ENCODE measurements at regions not wholly inside any gene's neighbourhood (a gene's known extent, or its start where the extent isn't known, plus 50 kb on each side); places are given as distances from the start of the nearest gene placed in this dataset.

DNA sequence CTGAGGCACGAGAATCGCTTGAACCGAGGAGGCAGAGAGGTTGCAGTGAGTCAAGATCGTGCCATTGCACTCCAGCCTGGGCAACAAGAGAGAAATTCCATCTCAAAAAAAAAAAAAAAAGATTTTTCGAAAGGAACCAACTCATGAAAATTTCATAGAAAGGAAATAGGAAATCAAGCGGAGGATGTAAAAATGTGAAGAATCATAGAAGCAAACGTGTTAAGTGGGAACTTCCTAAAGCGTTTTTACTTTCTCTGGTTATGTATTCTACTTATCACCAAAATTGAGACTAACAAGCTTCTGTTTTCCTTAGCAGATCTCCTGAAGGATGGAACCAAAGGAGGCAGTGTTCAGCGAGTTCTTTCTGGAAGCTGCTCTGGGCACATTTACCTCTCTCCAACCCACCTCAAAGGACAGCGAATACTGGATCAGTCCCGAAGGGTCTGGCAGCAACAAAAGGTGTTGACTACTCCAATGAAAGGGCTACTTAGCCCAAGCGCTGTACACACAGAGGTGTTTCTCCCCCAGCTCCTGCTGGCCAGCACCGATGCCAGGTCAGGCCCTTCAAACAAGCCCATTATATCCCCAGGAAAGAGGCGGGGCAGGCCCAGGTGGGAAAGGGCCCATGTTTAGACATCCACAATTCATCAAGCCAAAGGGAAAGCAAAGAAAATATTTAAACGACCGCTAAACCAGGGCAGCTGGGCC is 327.5 kb upstream of the JARID2 start:
- in situ Hi-C loops (cut with HindIII; ENCODE audit: extremely low pct_ligation_motif_present, low pct_unique_long_range_greater_than_20kb): no loop called here
- Histone ChIP-seq H3K27me3 (ENCODE audit: control insufficient read depth in 1 of 2, insufficient read depth in 2 of 2, low read length in 2 of 2) (peaks cover 0 to 21% of the 10 kb centered on the region in 2 experiments; a peak in 2 of 5 replicates), H3K36me3 (replicated peaks in 1 of 2; ENCODE audit: control insufficient read depth in 1 of 2, insufficient read depth in 2 of 2, low read length in 2 of 2) (no peaks in the 10 kb centered on the region), H2AFZ (ENCODE audit: low read length) (no peak overlapping the region), H3K9me3 (ENCODE audit: low read length) (no peaks in the 10 kb centered on the region), H3K4me1 (ENCODE audit: insufficient read depth, low read length) (no peaks in the 10 kb centered on the region), H3K4me2 (ENCODE audit: low read depth, low read length) (no peak overlapping the region), H3K27ac (ENCODE audit: extremely low read length, insufficient read depth, low read length) (no peak overlapping the region), H4K20me1 (ENCODE audit: insufficient read depth, low read length) (no peaks in the 10 kb centered on the region), H3K79me2 (ENCODE audit: insufficient read depth, low read length) (no peaks in the 10 kb centered on the region), H3K4me3 (replicated peaks in 1 of 3; ENCODE audit: insufficient read depth in 1 of 3, low read depth in 2 of 3, low read length in 3 of 3) (no peak overlapping the region), H3K9ac (ENCODE audit: insufficient read depth, low read depth, low read length) (no peak overlapping the region)
- BruUV-seq (replicated peaks): no TSS peak
- FAIRE-seq: no peak
- ATAC-seq: no peak; the same call in 2 of the 3 replicates
- ChIA-PET CTCF (ENCODE audit: low intra/inter-chr PET ratio, low total read pairs) (no interaction called here), POLR2A (no interaction called here)
- intact Hi-C loops (cut with micrococcal nuclease; ENCODE audit: unreplicated experiment): no loop called here
- DNase-seq (ENCODE audit: low spot score): no peak
- WGBS (ENCODE audit: low lambda C conversion rate): 39% methylated on average over 16 of the region's 16 CpGs
- TF ChIP-seq, protein P1, sequence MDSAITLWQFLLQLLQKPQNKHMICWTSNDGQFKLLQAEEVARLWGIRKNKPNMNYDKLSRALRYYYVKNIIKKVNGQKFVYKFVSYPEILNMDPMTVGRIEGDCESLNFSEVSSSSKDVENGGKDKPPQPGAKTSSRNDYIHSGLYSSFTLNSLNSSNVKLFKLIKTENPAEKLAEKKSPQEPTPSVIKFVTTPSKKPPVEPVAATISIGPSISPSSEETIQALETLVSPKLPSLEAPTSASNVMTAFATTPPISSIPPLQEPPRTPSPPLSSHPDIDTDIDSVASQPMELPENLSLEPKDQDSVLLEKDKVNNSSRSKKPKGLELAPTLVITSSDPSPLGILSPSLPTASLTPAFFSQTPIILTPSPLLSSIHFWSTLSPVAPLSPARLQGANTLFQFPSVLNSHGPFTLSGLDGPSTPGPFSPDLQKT (CRISPR knock-in tag; IDR thresholded peaks at IDR 0.05; ENCODE audit: borderline replicate concordance): no peak
- no peak for TF ChIP-seq MEIS2 (CRISPR knock-in tag; IDR thresholded peaks at IDR 0.05)
- TF ChIP-seq CEBPB (IDR thresholded peaks at IDR 0.05; ENCODE audit: borderline replicate concordance, low read depth, low read length): no peak
- TF ChIP-seq, protein P2, sequence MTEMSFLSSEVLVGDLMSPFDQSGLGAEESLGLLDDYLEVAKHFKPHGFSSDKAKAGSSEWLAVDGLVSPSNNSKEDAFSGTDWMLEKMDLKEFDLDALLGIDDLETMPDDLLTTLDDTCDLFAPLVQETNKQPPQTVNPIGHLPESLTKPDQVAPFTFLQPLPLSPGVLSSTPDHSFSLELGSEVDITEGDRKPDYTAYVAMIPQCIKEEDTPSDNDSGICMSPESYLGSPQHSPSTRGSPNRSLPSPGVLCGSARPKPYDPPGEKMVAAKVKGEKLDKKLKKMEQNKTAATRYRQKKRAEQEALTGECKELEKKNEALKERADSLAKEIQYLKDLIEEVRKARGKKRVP (CRISPR knock-in tag; IDR thresholded peaks at IDR 0.05): no peak
- TF ChIP-seq, protein P3, sequence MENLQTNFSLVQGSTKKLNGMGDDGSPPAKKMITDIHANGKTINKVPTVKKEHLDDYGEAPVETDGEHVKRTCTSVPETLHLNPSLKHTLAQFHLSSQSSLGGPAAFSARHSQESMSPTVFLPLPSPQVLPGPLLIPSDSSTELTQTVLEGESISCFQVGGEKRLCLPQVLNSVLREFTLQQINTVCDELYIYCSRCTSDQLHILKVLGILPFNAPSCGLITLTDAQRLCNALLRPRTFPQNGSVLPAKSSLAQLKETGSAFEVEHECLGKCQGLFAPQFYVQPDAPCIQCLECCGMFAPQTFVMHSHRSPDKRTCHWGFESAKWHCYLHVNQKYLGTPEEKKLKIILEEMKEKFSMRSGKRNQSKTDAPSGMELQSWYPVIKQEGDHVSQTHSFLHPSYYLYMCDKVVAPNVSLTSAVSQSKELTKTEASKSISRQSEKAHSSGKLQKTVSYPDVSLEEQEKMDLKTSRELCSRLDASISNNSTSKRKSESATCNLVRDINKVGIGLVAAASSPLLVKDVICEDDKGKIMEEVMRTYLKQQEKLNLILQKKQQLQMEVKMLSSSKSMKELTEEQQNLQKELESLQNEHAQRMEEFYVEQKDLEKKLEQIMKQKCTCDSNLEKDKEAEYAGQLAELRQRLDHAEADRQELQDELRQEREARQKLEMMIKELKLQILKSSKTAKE (CRISPR knock-in tag; IDR thresholded peaks at IDR 0.05; ENCODE audit: borderline replicate concordance): no peak
- TF ChIP-seq PBX3 (CRISPR knock-in tag; IDR thresholded peaks at IDR 0.05; ENCODE audit: borderline replicate concordance): no peak
- TF ChIP-seq GFI1 (CRISPR knock-in tag; IDR thresholded peaks at IDR 0.05; ENCODE audit: borderline replicate concordance): no peak
- TF ChIP-seq, protein P4, sequence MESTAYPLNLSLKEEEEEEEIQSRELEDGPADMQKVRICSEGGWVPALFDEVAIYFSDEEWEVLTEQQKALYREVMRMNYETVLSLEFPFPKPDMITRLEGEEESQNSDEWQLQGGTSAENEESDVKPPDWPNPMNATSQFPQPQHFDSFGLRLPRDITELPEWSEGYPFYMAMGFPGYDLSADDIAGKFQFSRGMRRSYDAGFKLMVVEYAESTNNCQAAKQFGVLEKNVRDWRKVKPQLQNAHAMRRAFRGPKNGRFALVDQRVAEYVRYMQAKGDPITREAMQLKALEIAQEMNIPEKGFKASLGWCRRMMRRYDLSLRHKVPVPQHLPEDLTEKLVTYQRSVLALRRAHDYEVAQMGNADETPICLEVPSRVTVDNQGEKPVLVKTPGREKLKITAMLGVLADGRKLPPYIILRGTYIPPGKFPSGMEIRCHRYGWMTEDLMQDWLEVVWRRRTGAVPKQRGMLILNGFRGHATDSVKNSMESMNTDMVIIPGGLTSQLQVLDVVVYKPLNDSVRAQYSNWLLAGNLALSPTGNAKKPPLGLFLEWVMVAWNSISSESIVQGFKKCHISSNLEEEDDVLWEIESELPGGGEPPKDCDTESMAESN (CRISPR knock-in tag; conservative IDR thresholded peaks at IDR 0.05): no peak
- TF ChIP-seq ATRX (CRISPR knock-in tag; IDR thresholded peaks at IDR 0.05; ENCODE audit: borderline replicate concordance): no peak
- no peak for TF ChIP-seq ZNF691 (CRISPR knock-in tag; IDR thresholded peaks at IDR 0.05; ENCODE audit: borderline replicate concordance, low read depth)
- TF ChIP-seq, protein P5, sequence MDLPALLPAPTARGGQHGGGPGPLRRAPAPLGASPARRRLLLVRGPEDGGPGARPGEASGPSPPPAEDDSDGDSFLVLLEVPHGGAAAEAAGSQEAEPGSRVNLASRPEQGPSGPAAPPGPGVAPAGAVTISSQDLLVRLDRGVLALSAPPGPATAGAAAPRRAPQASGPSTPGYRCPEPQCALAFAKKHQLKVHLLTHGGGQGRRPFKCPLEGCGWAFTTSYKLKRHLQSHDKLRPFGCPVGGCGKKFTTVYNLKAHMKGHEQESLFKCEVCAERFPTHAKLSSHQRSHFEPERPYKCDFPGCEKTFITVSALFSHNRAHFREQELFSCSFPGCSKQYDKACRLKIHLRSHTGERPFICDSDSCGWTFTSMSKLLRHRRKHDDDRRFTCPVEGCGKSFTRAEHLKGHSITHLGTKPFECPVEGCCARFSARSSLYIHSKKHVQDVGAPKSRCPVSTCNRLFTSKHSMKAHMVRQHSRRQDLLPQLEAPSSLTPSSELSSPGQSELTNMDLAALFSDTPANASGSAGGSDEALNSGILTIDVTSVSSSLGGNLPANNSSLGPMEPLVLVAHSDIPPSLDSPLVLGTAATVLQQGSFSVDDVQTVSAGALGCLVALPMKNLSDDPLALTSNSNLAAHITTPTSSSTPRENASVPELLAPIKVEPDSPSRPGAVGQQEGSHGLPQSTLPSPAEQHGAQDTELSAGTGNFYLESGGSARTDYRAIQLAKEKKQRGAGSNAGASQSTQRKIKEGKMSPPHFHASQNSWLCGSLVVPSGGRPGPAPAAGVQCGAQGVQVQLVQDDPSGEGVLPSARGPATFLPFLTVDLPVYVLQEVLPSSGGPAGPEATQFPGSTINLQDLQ (CRISPR knock-in tag; IDR thresholded peaks at IDR 0.05): no peak

All from HepG2 (cell line).